SJSA1 (cell line): ENCODE measurements at regions not wholly inside any gene's neighbourhood (a gene's known extent, or its start where the extent isn't known, plus 50 kb on each side); places are given as distances from the start of the nearest gene placed in this dataset.

ENCODE experiments used
- DNase-seq, 2 experiments: peaks; one replicate each; pipeline ENCODE4 v3.0.0-alpha.2; 2015 to 2020; ENCODE audit warnings: low spot score in 2 of 2, low read depth in 1 of 2
- H3K27ac ChIP-seq: fragments of 250-450 bp; sonication (Bioruptor Pico); 2 replicates; pipeline ENCODE4 v1.5.1; 2020; ENCODE audit warnings: mild to moderate bottlenecking, moderate library complexity
- H3K27me3 ChIP-seq: fragments of 250-450 bp; sonication (Bioruptor Pico); replicated peaks from 2 replicates; pipeline ENCODE4 v1.5.1; 2020; ENCODE audit warnings: mild to moderate bottlenecking, moderate library complexity
- H3K36me3 ChIP-seq: fragments of 250-450 bp; sonication (Bioruptor Pico); 2 replicates; pipeline ENCODE4 v1.5.1; 2020; ENCODE audit warnings: mild to moderate bottlenecking
- H3K4me1 ChIP-seq: fragments of 250-450 bp; sonication (Bioruptor Pico); replicated peaks from 2 replicates; pipeline ENCODE4 v1.6.1; 2021; ENCODE audit warnings: mild to moderate bottlenecking
- H3K4me3 ChIP-seq: fragments of 250-450 bp; sonication (Bioruptor Pico); 2 replicates; pipeline ENCODE4 v1.5.1; 2020; ENCODE audit warnings: mild to moderate bottlenecking
- H3K9me3 ChIP-seq: fragments of 250-450 bp; sonication (Bioruptor Pico); replicated peaks from 2 replicates; pipeline ENCODE4 v1.5.1; 2020; ENCODE audit warnings: mild to moderate bottlenecking

DNA sequence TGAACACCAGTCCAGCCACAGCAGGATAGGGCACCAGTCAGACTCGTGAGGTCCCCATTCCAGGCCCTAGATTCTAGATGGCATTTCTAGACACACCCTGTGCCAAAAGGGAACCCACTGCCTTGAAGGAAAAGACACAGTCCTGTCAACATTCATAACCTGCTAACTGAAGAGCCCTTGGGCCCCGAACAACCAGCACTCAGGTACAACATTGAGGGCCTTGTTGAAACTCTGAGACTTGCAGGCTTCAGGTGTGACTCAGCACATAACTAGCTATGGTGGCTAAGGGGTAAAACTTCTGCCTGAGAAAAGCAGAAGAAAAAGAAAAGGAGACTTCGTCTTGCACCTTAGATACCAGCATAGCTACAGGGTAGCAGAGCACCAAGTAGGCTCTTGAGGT lies 252.9 kb upstream of the GRID2 start:
- H3K4me1 ChIP-seq: no peaks in the 10 kb centered on the region
- no peaks in the 10 kb centered on the region for H3K27me3 ChIP-seq
- H3K4me3 ChIP-seq: no peak overlapping the region
- DNase-seq: no peak
- H3K9me3 ChIP-seq: no peaks in the 10 kb centered on the region; the same call in 1 of the 2 replicates
- no peak overlapping the region for H3K27ac ChIP-seq
- no peaks in the 10 kb centered on the region for H3K36me3 ChIP-seq

GRCh38 chr4:92059615-92060014 lies 244.2 kb upstream of the GRID2 start:
- no peak for DNase-seq
- no peaks in the 10 kb centered on the region for H3K4me1 ChIP-seq
- no peaks in the 10 kb centered on the region for H3K36me3 ChIP-seq
- no peak overlapping the region for H3K27ac ChIP-seq
- H3K27me3 ChIP-seq: no peaks in the 10 kb centered on the region
- H3K4me3 ChIP-seq: no peak overlapping the region
- no peaks in the 10 kb centered on the region for H3K9me3 ChIP-seq

DNA sequence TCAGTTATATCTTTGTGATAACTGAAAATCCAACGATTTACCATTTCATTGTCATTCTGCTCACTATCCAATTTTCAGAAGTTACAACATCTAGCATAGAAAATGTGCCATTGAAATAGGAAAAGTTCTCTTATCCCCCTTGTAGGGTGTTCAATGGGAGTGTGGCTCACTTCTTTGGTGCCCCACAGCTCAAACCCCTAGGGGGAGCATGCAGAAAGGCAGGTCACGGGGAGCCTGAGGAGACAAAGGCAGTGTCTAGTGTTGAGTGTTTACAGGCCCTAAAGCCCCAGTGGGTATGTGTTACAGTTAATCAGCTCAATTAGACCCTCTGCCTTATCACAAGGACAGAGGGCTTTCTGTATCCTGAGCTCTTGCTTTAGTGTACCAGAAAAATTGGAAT lies 243.4 kb upstream of the GRID2 start:
- H3K36me3 ChIP-seq: no peaks in the 10 kb centered on the region
- H3K27ac ChIP-seq: no peak overlapping the region
- H3K4me3 ChIP-seq: no peak overlapping the region
- H3K9me3 ChIP-seq: no peaks in the 10 kb centered on the region
- no peaks in the 10 kb centered on the region for H3K27me3 ChIP-seq
- DNase-seq: no peak
- no peaks in the 10 kb centered on the region for H3K4me1 ChIP-seq

GRCh38 chr4:92064574-92064973 lies 239.2 kb upstream of the GRID2 start:
- H3K36me3 ChIP-seq: no peaks in the 10 kb centered on the region
- H3K9me3 ChIP-seq: no peaks in the 10 kb centered on the region
- no peak overlapping the region for H3K27ac ChIP-seq
- H3K27me3 ChIP-seq: no peaks in the 10 kb centered on the region
- no peaks in the 10 kb centered on the region for H3K4me1 ChIP-seq
- no peak overlapping the region for H3K4me3 ChIP-seq
- no peak for DNase-seq

DNA sequence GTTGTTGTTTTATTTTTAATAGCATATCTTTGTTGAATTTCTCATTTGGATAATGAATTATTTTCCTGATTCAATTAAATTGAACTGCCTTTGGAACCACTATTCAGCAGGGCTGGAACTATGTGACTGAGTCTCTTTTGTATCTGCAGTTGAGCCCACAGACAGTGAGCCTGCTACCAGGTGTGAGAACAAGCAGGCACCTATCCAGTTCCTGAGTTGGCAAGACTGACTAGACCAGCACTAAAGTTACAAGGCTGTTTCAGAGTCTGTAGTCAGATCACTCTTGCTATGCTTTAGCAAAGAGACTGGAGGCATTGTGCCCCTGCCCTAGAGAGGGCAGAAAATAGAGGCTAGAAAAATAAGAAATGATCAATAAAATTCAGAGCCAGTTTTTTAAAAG lies 237.3 kb upstream of the GRID2 start:
- Histone ChIP-seq H3K4me3 (no peak overlapping the region), H3K27ac (no peak overlapping the region), H3K36me3 (no peaks in the 10 kb centered on the region), H3K27me3 (no peaks in the 10 kb centered on the region), H3K9me3 (no peaks in the 10 kb centered on the region), H3K4me1 (no peaks in the 10 kb centered on the region)
- no peak for DNase-seq

- H3K4me1 ChIP-seq: no peaks in the 10 kb centered on the region
- no peaks in the 10 kb centered on the region for H3K36me3 ChIP-seq
- DNase-seq: no peak
- H3K27me3 ChIP-seq: no peaks in the 10 kb centered on the region
- H3K4me3 ChIP-seq: no peak overlapping the region
- no peak overlapping the region for H3K27ac ChIP-seq
- H3K9me3 ChIP-seq: no peaks in the 10 kb centered on the region
These were observed 232.2 kb upstream of the GRID2 start for GRCh38 chr4:92071587-92071986.

DNA sequence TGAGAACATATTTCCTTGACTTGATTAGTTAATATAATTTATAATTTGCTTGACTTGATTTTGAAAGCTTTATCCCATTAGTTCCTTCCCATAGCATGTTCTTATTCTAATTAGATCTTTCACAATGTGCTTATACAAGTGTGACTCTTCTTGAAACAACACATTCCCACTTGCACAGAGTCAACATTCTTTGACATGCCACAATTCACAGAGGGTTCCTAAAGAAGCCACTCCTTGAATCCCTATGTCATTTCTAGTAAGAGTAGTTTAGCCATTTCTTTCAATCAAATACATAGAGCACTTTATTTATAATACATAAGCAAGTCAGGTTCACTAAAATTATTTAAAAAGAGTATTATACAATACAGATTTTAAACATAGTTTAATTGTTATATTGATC lies 228.9 kb upstream of the GRID2 start:
- no peak overlapping the region for H3K27ac ChIP-seq
- H3K4me3 ChIP-seq: no peak overlapping the region
- no peaks in the 10 kb centered on the region for H3K4me1 ChIP-seq
- no peaks in the 10 kb centered on the region for H3K27me3 ChIP-seq
- no peaks in the 10 kb centered on the region for H3K36me3 ChIP-seq
- DNase-seq: no peak
- H3K9me3 ChIP-seq: no peaks in the 10 kb centered on the region

DNA sequence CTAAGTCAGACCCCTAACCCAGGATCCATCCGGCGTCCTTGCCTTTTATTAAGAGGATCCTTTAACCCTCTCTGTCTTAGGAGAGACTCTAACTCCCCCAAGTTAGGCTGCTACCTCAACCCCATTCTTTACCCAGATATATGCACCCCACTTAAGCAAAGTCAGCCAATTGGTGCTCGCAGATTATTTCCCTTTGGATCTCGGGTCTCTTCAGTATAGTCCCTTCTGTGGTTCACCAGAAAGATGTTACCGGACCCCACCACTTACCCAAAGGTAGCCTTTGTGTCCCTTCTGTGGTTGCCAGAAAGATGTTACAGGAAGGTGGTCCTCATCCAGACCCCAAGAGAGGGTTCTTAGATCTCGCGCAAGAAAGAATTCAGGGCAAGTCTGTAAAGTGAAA lies 212.9 kb upstream of the GRID2 start:
- no peak for DNase-seq
- no peaks in the 10 kb centered on the region for H3K9me3 ChIP-seq
- H3K4me3 ChIP-seq: no peak overlapping the region
- no peaks in the 10 kb centered on the region for H3K27me3 ChIP-seq
- no peaks in the 10 kb centered on the region for H3K36me3 ChIP-seq
- no peaks in the 10 kb centered on the region for H3K4me1 ChIP-seq
- no peak overlapping the region for H3K27ac ChIP-seq

- Histone ChIP-seq H3K4me3 (no peak overlapping the region), H3K36me3 (no peaks in the 10 kb centered on the region), H3K4me1 (no peaks in the 10 kb centered on the region), H3K27ac (no peak overlapping the region), H3K27me3 (no peaks in the 10 kb centered on the region), H3K9me3 (no peaks in the 10 kb centered on the region)
- DNase-seq: no peak
These were observed 212.4 kb upstream of the GRID2 start for GRCh38 chr4:92091335-92091734.

DNA sequence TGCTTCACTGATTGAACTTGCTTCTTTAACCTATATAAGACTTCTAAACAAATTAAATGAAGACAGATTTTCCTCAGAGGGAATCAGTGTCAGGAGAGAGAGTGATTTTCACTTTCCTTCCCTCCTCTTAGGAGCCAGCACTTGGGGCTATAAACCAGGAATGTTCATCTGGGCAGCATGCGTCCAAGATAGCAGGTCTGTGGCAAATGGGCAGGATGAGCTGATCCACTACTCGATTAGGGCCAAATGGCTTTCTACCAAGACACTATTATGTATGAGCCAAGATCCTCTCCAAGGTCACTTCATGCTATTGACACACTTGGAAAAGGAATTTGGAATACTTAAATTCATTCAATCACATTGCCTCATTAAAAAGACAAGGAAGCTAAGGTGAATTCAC lies 203.9 kb upstream of the GRID2 start:
- H3K4me3 ChIP-seq: no peak overlapping the region
- H3K27ac ChIP-seq: no peak overlapping the region
- no peak for DNase-seq
- no peaks in the 10 kb centered on the region for H3K4me1 ChIP-seq
- no peaks in the 10 kb centered on the region for H3K9me3 ChIP-seq
- H3K27me3 ChIP-seq: no peaks in the 10 kb centered on the region
- H3K36me3 ChIP-seq: no peaks in the 10 kb centered on the region

DNA sequence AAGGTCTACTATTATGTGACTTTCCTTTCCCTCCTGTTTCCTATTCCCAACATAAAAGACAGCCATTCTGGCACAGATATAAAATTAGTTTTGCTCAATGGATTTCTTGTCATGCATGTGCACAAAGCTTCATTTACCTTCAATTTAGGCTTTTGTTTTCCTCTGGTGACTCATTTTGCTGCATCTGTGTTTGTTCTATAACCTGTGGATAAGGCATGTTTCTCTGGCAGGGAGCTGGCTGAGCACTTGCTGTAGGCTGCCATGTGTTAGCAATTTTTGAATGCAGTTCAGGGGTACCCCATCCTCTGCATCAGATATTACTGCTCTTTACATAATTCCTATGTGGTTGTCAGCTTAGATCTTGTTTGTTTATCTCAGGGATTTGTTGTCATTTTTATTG lies 202.8 kb upstream of the GRID2 start:
- no peak overlapping the region for H3K27ac ChIP-seq
- H3K4me1 ChIP-seq: no peaks in the 10 kb centered on the region
- no peaks in the 10 kb centered on the region for H3K36me3 ChIP-seq
- DNase-seq: no peak
- no peaks in the 10 kb centered on the region for H3K27me3 ChIP-seq
- H3K9me3 ChIP-seq: no peaks in the 10 kb centered on the region
- no peak overlapping the region for H3K4me3 ChIP-seq

- no peak for DNase-seq
- H3K27ac ChIP-seq: no peak overlapping the region
- no peaks in the 10 kb centered on the region for H3K27me3 ChIP-seq
- H3K4me3 ChIP-seq: no peak overlapping the region
- no peaks in the 10 kb centered on the region for H3K9me3 ChIP-seq
- H3K4me1 ChIP-seq: no peaks in the 10 kb centered on the region
- no peaks in the 10 kb centered on the region for H3K36me3 ChIP-seq
These were observed 202.0 kb upstream of the GRID2 start for GRCh38 chr4:92101737-92102172.

DNA sequence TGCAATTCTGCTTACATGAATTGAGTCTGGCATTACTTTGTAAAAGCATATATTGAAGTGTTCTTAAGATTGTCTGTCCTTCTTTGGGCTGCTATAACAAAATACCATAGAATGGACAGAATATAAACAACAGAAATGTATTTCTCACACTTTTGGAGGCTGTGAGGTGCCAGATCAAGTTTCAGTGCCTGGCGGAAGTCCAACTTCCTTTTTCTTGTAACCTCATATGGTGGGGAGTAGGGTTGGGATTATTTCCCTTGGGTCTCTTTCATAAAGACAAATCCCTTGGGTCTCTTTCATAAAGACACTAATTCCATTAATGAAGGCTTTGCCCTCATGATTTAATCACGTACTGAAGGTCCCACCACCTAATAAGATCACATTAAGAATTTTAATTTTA lies 199.3 kb upstream of the GRID2 start:
- no peak overlapping the region for H3K27ac ChIP-seq
- no peak for DNase-seq
- no peaks in the 10 kb centered on the region for H3K4me1 ChIP-seq

DNA sequence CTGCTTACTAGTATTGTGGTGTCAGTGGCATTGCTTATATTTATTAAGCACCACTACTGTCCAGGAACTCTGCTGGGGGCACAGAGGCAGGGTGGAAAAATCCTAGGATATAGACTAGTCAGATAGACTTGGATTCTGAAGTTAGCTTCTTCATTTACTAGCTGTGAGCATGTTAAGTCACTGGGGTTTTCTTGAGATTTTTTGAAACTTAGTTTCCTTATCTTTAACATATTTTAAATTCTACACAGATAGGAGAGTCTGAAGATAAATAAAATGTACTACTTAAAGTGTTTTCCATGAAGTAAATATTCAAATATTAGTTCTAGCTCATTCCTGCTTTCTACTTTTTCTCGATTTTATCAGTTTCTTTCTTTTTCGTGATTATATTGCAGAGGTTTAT lies 196.9 kb upstream of the GRID2 start:
- Histone ChIP-seq H3K4me1 (no peaks in the 10 kb centered on the region), H3K27me3 (no peaks in the 10 kb centered on the region), H3K4me3 (no peak overlapping the region), H3K36me3 (no peaks in the 10 kb centered on the region), H3K27ac (no peak overlapping the region), H3K9me3 (no peaks in the 10 kb centered on the region)
- no peak for DNase-seq

More for the DNA sequence above, 199.3 kb upstream of the GRID2 start:
- Histone ChIP-seq H3K36me3 (no peaks in the 10 kb centered on the region), H3K4me3 (no peak overlapping the region), H3K27me3 (no peaks in the 10 kb centered on the region), H3K9me3 (no peaks in the 10 kb centered on the region)

DNA sequence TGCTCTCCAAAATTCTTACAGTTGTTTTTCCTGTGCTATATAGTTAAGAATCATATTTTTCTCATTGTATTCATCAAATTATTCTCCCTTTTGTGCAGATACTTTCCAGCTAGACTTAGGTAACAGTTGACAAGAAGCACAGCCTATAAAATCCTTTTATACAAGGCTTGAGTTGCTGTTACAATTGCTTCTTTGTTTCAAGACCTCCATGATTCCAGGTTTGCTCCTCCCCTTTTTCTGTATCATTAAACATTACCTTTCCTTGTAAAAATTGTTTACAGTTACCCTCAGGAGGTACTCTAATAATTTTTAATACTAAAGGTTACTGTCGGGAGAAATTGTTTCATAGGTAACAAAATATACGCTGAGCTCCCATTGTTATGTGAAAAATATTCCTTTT lies 192.3 kb upstream of the GRID2 start:
- Histone ChIP-seq H3K36me3 (no peaks in the 10 kb centered on the region), H3K4me3 (no peak overlapping the region), H3K27ac (no peak overlapping the region), H3K4me1 (no peaks in the 10 kb centered on the region), H3K27me3 (no peaks in the 10 kb centered on the region), H3K9me3 (no peaks in the 10 kb centered on the region)
- DNase-seq: no peak
